SKM-1 (cell line): ENCODE measurements at regions not wholly inside any gene's neighbourhood (a gene's known extent, or its start where the extent isn't known, plus 50 kb on each side); places are given as distances from the start of the nearest gene placed in this dataset.

Experiments
- DNase-seq: peaks from one replicate; lab custom pipeline; 2025; ENCODE audit not compliant: unreplicated experiment; lab: John Stamatoyannopoulos, UW

DNA sequence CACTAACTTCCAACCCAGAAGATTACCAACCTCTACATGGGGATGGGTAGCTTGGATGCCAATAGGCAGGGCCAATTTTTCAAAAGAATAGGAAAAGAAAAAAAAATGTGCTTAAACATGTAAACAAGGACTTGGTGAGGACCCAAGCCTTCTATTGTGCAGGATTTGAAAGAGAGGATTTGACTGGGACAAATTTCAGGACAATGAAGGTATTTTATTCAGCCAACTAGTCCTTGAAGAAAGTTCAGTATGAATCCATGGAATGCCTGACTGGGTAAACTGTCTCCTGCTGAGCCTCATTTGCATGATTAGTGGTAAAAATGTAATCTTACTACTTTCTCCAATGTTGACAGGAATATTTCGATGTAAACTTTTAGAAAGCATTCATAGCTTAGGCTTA, 192.5 kb upstream of the RORB start:
- DNase-seq = no peak

DNA sequence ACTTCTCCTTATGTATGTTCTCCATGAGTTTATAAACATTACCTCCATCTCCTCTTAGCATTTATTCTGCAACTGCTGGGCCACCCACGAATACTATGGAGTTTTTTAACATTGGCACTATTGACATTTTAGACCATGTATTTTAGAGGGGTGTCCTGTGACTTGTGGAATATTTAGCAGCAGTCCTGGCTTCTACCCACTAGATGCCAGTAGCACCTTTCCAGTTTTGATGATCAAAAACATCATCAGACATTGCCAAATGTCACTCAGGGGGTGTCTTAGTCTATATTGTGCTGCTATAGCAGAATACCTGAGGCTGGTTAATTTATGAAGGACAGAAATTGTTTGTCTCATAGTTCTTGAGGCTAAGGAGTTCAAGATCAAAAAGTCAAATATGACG, 187.5 kb upstream of the RORB start:
- DNase-seq = no peak

DNA sequence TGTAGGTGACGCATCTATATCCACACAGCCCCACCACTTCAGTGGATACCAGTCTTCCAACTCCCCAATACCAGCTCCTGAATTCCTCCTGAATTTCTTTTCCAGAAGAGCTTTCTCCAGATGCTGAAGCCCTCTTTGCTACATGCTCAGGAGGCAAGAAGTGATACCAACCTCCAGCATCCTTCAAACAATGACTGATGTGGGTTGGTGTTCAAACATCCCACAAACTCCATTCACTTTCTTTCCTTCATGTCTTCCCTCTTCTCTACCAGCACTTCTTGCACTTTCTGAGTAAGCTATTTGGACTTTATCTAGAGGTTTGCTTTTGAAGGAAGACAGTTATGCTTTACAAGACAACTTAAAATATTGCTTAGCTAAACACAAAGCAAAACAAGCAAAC, 179.9 kb upstream of the RORB start:
- DNase-seq = no peak

DNA sequence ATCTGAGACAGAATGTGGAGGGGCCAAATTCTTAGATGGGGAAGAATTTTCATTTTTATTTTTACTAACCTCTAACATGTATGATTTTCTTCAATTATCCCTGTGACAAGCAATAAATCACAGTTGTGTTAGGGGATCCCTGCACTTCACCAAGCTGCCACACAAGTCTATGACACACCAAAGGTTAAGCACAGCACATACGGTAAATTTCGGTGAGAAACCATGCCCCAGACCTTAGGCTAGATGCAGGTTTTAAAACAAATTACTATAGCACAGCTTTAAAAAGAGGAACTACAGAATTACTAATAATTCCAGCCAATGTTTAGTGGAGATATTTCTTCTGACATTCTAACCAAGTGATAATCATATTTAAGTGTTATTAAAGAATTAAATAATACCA, 175.7 kb upstream of the RORB start:
- DNase-seq = no peak

DNA sequence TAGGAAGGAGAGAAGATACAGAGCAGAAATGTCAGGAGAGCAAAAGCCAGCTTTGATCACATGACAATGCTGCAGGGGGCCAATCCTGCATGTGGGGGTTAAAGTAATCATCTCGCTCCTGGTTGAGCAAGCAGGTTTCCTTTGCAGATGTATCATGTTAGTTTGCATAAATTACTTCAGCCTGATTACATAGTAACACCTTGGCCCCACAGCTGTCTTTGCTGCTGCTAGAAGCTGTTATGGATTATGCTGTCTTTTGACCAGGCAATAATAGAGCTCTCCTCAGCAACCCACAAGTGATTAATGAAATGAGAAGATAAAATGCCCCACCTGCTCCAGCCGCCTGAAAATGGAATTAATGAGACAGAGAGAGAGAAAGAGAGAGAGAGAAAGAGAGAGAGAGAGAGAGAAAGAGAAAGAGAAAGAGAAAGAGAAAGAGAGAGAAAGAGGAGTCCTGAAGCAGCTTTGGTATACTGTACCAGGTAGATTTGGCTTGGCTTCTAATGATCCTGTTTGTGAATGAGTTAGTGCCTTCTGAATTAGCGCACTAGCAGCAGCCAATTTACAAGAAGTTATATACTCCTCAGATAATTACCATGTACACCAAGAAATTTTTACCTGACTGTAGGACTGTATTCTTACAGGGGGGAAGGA, 174.3 kb upstream of the RORB start:
- no peak for DNase-seq

DNA sequence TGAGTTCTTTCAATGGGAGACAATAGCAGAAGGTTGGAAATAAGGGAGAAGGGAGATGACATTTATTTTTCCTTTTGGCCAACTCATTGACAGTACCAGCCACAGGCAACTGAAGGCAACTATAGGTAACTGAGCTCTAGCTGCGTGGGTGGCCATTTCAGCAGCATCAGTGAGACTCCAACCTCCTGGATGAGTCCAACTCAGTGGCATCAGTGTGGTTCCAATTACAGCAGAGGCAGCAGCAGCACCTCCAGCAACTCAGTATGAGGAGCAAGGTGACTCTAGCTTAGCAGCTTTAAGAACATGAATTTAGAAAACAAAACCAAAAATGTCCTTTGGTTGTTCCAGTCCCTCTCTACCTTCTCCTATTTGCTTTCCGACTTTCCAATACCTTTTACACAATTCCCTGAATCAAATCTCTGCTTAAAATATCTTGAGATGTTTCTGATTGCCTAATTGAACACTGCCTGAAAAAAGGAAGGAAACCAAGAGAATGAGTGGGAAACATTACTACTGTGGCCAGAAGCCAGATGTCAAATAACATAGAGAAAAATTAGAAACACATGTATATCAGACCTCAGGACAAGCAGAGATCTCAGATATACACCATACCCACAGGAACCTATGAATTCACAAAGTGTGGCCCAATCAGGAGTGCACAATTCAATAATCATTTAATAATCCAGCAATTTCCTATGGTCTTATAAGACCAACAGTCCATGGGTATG, 166.5 kb upstream of the RORB start:
- DNase-seq = no peak

DNA sequence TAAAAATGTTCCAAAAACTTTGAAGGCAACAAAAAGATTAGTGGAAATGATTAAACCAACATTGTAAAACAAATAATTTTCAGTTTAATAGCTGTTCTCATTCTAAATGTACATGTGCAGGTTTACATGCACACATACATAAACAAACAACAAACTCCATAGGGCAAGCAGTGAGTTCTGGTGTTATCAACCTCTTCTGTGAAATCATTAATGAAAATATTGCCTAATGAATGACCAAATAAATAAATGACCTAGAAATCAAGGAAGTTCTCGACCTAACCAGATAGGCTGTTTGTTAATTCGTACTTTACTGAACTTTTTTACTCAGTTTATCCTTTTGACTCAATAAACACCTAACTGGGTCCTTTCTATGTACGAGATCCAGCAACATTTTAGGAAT, 165.5 kb upstream of the RORB start:
- DNase-seq = no peak

DNA sequence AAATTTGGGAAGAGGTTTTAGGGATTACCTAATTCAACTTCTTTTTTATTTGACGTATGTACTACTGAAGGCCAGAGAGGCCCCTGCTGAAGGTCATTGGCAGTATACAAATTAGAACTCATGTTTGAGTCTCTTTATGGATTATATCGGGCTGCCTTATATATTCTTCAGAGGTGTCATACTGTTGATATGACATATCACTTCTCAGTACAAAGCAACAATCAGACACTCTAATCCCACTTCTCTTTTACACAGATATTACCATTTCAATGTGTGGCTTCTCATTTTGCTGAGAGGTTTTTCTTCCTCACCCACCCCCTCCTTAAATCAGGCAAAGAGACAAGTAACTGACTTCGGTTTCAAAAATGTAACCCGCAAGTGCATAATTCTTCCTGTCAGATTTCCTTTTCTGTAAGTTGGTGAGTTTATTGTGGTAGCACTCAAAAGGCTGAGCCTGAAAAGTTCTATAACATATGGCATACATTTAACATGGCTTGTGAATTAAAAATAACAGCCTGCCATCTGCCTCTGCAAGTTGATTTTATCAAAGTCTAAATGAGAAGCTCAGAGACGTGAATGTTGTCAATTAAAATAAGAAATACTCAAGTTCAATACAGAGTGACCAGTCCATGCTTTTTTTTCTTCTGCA, 163.6 kb upstream of the RORB start:
- DNase-seq = no peak

DNA sequence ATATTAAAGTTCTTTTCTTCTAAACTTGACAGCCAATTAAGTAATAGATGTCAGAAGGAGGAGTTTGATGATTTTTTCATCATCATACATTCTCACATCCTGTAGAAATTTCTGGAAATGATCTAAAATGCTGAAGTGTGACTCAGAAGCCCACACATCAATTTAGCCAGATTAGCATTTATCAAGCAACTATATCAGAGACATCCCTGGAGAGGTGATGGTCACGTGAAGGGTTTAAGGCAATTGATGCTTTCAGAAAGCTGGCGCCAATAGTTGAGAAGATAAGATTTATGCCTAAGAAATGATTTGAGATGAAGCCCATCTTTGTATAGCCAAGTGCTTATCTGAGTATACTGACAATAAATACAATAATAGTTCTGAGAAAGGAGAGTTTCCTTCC, 162.9 kb upstream of the RORB start:
- DNase-seq = no peak

DNA sequence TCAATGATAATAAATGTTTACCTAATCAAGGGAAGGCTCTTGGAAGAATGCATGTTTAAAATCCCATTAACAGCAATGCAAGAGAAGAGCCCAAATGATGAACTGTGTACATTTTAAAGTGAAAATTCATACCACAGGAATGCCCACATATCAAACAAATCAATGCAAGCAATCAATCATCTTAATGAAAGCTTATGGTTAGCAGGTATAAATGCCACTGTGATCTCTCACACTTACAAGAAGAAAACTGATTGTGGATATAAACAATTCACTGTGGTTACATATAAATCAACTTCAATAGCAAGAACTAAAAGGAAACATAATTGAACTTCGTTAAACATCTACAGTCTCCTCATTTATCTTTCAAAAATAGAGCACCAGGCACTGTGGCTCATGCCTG, 161.0 kb upstream of the RORB start:
- DNase-seq = no peak

DNA sequence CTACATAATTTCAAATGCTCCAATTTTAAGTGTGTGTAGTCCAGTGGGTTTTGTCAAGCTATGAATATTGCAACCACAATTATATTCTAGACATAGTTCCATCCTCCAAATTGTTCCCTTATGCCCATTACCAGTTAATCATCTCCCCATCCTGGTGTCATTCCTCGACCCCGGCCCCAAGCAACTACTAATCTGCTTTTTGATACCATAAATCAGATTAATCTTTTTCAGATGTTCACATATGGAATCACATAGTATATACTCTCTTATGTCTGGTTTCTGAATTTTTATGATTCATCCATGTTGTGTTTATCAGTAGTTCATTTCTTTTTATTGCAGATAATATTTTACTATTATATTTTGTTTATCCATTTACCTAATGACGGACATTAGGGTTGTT, 148.4 kb upstream of the RORB start:
- no peak for DNase-seq

DNA sequence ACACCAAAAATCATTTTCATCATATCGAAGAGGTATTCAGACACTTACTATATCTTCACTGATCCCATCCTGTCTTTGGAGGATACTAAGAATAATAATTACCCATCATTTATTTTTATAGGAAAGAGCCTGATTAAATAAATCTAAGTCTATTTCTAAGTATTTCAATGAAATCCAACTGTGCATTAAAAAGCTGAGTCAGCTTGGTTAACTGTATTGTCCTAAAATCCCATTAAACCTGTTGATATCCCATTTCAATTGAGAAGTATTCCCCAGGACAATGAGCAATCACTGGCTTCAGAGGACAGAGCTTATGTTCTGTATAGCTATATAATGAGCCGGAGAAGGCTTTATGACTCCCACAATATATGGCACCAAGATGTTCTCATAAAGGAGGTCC, 142.0 kb upstream of the RORB start:
- DNase-seq = no peak

DNA sequence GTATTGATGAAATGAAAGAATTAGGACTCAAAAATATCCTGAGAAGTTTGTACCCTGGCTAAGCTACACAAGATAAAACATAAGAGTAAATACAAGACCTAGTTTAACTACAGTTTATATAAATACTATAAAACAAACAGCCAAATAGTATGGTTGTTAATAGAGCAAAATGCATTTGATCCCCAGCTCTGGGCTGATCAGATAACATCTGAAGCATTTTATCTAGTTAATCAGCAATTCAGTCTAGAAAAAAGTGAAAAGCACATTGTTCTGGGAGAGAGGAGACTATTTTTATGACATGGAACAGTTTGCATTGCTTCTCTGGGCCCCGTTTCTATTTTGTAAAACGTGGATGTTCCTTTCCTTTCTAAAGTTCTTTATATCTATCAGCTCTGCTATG, 139.6 kb upstream of the RORB start:
- no peak for DNase-seq

DNA sequence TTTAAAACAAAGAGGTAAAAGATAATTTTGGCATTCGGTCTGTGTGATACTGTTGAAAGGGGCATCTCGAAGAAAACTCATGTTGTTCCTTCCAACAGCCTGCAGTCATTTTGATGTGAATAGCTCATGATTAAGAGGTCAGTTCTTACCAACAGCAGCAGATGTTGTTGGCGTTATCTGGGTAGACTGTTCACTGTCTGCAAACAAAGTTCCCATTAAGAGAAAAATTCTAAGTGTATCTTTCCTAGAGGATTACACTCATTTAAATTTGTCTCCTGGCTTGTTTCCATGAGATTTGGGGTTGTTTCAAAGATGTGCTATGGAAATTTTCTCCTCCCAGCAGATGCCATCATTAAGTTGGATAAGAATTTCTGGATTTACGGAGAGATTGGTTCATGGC, 138.2 kb upstream of the RORB start:
- no peak for DNase-seq

DNA sequence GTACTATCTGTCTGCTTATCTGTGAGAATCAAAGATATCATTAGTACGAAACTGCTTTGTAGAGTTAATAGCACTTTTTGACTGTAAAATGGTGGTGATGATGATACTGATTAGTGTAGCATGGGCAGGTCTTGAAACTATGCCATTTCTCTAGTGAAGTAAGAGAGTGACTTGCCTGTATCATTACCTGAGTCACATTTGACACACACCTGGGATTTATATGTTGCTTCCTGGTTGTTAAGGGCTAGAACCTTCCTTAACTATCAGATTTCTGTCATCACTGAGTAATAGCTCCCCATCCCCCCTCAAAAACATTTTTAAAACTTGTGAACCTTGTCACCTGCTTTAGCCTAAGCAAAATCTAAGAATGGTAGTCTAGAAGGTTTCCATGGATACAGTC, 135.6 kb upstream of the RORB start:
- no peak for DNase-seq

DNA sequence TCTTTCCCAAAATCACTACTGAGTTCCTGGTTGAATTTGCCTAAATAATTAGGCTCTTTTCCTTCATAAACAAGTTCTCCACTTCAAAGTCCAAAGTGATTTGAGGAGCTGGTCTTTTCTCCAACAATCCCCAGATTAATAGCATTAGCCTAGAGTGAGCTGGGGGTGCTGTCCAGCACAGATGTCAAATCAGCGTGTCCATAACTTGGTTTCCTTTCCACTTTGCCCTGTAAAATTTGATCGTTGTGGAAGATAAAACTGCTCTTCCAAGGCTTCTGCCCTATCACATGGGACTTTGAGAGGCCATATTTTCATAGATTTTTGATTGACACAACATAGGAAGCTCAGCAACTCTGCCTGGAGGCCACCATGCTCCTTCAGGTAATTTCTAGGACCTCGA, 134.7 kb upstream of the RORB start:
- no peak for DNase-seq

DNA sequence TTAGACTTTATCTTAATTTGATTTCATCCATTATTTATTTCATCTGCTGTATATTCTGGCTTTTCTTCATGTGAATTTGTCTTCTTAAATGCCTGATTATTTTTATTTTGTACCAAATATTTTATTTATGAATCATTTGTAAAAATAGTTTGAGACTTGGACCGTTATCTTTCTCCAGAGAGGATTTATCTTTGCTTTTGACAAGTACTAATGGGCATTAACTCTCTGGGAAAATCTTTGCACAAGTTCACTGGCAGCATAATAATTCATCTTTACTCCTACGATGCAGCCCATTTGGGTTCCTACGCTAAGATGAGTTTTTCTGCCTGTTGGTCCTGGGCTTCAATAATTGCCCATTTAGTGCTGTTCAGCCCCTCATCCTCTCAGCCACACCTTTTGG, 131.0 kb upstream of the RORB start:
- DNase-seq = no peak

DNA sequence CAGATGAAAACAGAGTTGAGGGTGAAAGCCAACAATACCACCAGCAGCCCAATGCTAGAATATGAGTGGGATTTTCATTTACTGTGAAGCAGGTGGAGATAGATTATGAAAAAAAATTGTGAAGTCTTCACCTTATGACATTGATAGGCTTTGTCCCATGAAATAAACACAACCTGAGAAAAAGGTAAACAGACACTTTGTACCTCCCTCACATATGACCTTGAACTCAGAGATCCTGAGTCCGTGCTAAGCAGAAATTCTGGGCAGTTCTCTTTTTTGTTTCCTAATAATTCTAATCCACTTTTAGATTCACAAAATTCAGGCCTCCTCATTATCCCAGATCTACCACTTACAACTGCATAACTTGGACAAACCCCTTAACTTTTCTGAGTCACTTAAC, 127.3 kb upstream of the RORB start:
- DNase-seq = no peak

DNA sequence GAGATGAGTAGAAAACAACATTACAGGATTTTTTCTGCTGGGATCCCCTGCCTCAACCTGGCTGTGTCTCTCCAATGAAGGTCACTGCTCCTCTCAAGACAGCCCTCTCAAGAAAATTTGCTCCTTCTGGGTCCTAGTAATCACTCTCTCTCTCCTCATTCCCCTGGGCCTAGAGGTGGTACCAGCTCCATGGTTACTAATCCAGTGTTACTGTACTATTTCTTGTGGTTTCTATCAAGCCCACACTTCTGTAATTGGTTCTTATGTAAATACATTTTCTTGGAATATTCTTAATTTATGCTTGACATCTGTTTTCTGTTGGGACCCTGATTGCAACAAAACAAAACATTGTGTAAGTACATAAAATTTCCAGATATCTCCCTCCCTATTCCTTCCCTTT, 123.8 kb upstream of the RORB start:
- DNase-seq = no peak

DNA sequence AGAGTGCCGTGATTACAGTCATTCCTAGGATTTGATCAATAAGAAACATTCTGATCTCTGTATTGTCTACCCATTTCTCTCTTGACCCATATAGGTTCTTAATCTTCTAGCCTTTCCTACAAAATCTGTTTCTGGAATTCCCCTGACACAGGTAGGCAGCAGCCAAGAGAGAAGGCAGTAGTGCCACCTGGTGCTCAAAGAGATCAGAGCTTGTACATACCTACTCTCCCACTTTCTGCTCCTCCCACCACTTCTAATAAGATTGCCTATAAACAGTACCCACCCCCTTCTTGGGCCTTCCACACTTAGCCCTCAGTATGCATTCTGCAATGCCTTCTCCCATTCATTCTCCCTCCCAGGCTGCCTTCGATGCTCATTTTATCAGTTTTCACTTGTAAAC, 117.4 kb upstream of the RORB start:
- DNase-seq = no peak

DNA sequence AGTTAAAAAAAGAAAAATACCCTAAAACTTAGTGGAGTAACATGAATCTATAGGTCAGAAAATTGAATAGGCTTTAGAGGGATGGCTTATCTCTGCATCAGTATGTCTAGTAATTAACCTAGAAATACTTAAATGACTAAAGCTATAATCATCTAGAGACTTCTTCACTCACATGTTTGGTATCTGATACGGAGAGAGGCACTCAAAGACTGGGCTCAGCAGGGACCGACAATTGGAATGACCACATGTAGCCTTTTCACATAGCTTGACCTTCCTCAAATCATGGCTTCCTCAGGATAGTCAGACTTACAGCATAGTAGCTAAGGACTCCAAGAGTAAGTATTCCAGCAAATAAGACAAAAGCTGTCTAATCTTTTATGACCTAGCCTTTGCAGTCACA, 105.3 kb upstream of the RORB start:
- DNase-seq = no peak

DNA sequence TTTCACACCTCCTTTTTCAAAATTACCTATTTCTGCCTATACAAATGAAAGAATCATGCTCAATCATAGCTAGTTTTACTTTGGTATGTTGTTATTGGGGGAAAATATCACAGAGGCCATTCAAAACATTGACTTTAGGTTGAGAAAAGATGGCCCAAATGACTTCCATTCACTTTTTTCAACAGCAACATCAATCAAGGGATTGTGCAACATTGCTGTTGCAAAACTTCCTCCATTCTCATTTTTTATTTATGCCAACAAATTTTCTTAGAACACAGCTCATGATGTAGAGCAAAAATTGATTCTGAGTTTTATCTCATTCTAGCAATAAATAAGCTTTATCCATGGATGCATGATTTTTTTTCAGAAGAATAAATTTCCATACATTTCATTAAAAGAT, 93.6 kb upstream of the RORB start:
- DNase-seq = no peak

DNA sequence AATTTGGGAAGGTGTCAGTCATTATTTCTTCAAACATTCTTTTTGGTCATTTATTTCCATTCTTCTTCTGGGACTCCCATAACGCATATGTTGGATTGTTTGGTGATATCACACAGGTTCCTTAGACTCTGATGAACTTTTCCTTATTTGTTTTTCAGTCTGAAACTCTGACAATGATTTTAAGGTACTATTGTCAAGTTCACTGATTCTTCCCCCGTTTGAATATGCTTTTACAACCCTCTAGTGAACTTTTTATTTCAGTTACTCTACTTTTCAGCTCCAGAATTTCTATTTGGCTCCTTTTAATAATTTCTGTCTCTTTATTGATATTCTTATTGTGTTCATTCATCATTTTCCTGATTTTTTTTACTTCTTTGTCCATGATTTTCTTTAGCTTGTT, 92.5 kb upstream of the RORB start:
- no peak for DNase-seq
